Stimulated activated CD8-positive, alpha-beta memory T cell treated with anti-CD3 and anti-CD28 coated beads, Interleukin-7, amount 100 ng/mL, for 48 hours (primary cell): ENCODE measurements at regions not wholly inside any gene's neighbourhood (a gene's known extent, or its start where the extent isn't known, plus 50 kb on each side); places are given as distances from the start of the nearest gene placed in this dataset.

Experiments used
- DNase-seq, 2 donors: peaks; one replicate each; pipeline ENCODE4 v3.0.0-alpha.2; 2020; ENCODE audit warnings: low read depth in 1 of 2; ENCODE audit errors: extremely low read depth in 1 of 2

DNA sequence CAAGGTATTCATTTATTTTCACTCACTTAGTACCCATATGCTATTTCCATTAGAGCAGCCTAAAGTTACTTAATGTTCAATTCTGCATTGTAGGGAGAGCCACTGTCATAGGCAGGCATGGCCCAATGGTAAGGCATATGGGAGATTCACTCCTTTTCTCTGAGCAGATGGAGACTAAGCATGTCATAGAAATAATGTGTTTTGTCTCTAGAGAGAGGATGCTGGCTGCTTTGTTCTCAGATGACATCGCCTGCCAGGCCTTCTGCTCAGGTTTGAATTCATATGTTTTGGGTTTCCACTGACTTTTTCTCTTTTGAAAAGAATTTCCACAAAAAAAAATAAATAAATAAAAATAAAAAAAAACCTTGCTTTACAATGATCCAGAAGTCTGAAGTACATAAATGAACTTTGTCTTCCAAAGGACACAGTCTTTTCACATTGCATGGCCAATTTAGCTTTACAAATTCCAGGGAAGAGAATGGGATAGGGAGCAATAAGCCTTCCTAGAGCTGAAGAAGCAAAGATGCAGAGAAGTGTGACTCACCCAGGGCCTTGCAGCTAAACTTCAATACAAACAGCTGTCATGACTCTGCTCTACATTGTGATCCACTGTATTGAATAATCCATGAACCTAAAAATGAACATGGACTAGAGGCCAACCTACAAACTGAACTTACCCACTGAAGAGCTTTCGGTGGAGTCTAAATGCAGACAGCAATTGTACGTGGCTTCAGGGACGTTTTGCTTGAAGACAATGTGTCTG lies 422.5 kb downstream of the CMPK2 start:
- no peak for DNase-seq

DNA sequence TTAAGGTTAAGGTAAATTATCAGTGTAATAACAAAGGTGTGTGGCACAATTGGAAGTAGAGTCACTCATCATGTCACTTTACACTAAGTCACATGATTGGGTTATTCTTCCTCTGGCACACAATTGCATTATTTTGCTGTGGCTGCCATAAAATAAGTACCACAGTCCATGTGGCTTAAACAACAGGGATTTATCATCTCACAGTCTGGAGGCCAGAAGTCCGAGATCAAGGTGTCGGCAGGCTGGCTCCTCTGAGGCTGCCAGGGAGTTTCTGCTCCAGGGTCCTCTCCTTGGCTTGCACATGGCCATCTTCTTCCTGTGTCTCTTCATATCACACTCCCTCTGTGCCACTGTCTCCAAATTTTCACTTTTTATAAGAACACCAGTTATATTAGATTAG lies 421.2 kb downstream of the CMPK2 start:
- no peak for DNase-seq

DNA sequence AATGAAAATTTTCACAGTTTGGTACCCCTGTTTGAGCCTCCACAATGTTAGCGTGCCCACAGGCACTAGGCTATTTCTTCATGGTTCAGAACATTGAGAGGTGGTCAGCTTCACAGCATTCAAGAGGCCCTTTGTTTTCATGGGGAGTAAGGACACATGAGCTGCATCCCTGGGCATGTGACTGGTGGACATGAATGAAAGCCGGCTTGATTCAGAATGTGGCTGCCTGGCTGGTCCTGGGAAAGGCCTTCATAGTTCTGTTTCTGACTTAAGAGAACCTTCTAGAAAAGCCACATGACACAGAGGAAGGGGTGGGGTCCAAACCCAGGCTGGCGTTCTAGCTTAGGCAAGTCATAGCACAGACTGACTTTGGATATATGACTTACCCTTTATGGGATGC lies 420.6 kb downstream of the CMPK2 start:
- DNase-seq = no peak

DNA sequence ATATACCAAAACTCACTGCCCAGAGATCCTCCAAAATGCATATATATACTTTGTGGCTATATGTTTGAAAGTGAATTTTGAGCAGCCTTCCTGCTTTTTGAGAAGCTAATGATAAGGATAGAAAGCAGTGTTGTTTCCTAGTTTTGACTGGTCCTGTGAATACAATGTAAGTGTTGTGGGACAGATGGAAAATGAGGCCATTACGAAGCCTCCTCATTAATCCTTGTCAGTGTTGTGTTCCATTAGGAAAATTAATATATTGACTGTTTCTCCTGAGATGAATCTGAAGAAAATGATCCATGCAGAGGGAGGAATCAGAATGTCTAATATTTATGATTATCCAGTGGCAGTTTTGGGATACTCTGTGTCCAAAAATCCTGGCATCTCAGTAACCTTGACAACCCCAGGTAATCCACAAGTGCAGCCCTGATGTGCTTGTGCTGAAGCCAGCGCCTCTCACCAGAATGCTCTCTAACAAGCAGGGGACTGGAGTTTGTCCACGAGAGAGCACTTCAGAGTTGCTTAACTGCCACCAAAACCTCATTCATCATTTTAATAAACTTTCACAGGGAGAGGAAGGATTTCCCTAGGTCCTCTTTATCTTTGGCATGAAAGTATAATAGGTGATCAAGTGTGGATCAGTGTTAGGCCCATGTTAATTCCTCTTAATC lies 418.6 kb downstream of the CMPK2 start:
- DNase-seq = no peak

DNA sequence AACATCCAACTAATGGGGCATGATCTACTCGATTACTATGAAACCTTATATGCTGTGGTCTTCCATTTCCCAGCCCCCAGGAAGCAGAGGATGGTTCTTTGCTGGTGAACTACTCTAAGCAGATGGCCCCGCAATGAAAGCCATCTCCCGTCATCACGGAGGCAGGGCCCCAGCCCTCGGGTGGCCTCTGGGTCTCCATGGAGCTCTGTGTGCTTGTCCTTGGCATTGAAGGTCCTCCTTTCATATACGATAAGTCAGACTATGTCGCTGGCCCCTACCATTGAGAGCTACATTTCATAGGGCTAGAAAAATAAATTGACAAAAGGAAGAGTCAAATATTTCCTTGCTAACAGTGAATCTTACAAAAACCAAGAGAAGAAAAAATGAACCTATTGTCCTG lies 416.8 kb downstream of the CMPK2 start:
- DNase-seq = no peak

DNA sequence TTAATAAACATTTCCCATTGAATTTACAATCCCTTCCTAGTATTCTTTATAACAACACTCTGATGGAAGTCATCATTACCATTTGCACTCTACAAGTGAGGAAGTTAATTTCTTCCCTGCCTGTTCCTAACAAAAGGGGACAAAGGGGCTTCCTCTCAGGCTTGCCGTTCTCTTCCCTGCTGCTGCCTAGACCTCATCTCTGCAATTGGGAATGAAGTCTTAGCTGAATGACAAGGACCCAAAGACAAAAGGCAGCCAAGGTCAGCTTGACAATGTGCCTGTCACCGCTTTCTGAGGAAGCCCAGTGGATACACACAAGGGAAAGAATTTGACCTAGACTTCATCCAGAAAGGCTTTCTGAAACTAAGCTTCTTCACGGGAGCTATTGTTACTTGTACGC lies 416.4 kb downstream of the CMPK2 start:
- DNase-seq = no peak

DNA sequence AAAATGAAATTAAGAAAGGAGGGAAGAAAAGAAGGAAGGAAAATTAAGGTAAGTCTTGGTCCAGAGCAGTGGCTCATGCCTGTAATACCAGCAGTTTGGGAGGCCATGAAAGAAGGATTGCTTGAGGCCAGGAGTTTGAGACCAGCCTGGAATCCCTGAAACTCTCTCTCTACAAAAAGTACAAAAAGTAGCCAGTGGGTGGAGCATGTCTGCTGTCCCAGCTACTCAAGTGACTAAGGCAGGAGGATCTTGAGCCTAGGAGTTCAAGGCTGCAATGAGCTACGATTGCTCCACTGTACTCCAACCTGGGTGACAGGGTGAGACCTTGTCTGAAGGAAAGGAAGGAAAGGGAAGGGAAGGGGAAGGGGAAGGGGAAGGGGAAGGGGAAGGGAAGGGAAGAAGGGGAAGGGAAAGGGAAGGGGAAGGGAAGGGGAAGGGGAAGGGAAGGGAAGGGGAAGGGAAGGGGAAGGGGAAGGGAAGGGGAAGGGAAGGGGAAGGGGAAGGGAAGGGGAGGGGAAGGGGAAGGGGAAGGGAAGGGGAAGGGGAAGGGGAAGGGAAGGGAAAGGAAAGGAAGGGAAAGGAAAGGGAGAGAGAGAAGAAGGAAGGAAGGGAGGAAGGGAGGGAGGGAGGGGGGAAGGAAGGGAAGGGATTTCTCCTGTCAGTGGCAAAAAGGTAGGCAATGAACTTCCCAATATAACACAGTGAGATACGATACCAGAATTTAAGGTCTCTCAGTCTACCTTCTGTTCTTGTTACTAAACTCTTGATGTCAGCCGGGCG lies 412.8 kb downstream of the CMPK2 start:
- no peak for DNase-seq

DNA sequence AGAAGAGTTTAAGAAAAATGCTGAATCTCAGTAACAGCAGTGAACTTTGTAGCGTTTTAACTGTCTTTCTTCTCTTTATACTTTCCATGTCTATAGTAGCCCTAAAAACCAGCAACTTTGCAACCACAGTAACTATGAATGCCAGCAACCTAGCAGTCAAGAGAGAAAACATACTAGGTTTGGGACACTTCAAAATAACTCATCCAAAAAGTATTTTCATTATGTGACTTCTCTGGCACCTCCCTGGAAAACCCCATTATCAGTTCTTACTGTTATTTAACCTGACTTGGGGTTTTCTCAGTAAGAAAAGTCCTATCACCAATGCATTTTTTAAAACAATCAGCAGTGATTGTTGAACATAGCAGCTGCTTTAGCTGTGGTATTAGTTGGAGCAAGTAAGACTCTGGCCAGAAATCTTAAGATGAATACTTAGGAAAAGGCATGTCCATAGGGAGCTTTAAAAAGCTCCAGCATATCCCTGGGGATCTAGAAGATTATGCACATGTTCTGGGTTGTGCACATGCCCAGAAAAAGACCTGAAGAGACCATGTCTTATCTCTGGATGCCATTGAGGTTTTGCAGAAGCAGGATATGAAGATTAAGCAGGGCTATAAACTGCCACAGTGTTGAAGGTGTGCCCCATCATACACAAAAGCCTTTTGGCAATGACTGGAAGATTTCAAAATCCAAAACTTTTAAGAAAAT lies 411.3 kb downstream of the CMPK2 start:
- DNase-seq = no peak

DNA sequence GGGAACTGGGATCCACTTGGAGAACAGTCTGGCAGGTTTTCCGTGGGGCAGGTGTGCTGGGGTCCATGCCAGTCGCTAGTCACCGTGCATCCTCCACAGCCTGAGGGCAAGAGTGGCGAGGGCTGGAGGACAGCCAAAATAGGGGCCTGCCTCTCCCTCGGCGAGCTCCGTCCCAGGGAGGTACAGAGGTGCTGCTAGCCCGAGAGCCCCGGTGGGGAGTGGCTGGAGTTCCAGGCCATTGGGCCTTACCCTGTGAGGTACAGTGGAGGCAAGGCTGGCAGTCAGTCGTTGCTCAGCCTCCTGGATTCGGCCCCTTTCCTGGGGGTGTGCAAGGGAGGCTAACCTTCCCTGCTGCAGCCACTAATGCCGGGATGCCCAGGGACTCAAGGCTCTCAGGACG lies 406.6 kb downstream of the CMPK2 start:
- DNase-seq = no peak

DNA sequence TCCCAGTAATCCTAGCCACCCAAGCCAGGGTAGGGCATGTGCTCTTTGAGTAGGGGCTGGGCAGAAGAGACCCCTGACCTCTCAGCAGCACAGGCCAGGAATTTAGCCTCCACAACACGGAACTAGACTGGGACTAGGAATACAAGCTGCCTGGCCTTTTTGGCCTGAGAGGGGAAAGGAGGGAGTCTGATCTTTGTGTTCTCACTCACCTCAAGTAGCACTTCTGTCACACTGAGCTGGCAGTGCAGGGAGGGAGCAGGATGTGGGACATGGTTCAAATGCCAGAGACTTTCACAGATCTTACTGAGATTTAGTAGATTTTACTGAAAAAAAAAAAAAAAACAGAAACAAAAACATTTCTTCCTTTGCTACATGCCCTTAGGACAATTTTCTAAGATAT lies 395.2 kb downstream of the CMPK2 start:
- no peak for DNase-seq

DNA sequence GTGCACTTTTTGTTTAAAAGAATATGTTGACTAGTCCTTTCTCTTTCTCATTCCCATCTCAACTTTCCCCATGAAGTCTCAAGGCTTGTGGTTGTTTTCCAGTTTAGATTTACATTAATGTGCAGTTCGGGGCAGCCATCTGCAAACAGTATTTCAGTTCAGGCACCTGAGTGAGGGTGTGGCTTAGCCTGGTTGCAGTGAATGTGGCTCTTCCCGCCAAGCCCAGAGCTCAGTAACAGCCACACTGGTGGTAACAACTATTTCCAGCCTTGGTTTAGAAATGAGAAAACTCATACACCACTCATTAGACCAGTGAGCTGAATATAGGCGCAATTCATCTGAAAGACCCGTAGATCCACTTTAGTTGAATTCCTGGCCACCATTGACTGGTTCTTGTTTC lies 394.3 kb downstream of the CMPK2 start:
- no peak for DNase-seq

DNA sequence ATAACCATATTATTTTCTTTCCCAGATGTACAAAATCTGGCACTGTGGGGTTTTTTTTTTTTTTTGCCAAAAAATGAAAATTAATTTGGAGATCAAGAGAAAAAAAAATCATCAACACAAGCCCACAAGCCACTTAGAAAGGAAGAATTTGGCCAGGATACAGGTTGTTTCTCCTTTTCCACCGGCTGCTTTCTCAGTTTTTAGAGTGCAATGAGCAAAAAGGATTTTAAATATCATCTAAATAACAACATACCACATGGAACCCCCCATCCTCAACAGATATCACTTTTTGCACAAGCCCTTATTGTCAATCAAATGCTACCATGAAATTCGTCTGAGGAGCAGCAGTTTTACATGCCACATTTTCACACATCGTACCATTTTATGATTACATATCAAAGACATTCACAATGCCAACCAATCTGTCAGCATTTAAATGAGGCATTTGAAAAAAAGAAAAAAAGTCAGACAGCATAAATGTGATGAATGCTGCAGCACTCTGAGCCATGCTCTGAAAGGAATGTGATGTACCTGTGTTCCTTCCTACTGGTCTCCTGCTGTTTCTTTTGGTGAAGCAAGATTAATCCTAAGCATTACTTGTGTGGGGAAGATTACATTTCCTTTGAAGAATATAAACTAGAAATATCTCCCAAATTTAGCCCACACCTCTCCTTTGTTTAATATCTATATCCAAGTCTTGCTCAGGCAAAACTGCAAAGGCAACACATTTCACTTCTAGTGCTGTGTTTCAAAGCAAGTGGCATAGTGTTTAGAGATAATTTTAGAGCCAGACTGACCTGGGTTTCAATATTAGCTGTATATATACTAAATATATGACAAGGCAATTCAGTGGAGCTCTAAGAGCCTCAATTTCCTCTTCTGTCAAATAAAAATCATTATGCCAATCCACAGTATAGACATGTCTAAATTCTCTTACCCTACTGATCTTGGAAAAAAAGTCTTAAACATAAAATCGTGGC lies 391.3 kb downstream of the CMPK2 start:
- no peak for DNase-seq

DNA sequence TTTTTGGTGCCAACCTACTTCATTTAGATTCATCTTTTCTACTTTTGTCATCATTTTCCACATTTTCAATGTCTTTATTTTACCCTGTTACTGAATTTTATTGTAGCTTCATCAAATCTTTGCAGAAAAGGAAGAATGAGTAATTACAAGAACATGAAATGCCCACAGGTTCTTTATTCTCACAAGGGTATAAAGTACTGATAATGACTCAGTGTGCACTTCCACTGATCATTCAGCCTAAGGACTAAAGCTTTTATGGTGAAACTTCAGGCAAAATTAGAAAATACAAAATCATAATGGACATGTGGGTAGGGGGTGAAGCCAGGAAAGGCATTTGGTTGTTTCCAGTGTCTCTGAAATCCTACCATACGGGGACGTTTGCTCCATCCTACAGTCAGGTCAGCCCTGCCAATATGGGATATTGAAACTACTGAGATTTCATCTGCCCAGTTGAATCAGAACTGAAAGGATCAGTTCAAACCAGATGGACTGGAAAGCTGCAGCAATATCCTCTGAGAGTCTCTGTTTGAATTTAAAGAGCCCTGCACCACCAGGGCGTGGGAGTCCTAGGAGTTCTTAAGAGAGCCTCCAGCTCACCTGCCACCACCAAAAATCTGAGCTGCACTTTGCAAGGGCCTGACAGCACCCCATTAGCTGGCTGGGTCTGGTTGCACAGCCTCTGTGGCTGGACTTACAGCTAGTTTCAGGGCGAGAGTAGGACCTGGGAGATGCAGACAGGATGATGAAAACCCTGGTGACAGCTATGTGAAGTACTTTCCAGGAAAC lies 390.4 kb downstream of the CMPK2 start:
- no peak for DNase-seq

DNA sequence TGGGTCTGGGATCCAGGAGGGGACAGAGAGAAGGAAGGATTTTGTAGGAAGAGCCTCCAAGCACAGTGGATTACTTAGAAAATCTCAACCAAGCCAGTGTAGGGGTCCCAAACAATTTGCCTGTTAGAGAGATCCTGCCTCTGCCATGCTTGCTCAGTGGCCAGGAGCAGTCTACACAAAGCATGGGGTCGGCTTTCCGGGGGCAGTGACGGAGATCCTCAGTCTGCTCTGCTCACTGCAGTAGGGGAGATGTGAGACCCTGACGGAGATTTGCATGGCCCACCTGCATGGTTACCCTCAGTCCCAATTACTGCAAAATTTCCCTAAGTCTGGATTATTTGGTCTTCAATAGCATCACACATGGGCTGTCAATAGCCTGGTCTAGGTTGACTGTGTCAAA lies 385.2 kb downstream of the CMPK2 start:
- DNase-seq = no peak

DNA sequence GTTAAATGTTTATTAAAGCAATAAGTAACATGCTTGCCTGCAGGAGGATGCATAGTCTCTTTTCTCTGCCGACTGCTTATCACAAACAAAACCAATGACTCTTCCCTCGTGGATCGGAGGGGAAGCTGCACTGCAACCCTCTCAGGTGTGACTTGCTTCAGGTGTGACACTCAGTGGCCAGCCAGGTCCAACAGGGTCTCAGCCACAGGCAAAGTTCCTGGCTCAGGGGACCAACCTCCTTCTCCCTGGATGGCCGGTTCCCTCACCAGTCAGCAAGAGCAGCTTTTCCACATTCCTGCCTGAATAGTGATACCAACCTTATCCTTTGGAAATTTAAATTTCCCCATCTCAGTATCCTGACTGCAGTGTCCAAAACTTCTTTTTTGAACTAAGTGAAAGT lies 383.5 kb downstream of the CMPK2 start:
- DNase-seq = no peak

DNA sequence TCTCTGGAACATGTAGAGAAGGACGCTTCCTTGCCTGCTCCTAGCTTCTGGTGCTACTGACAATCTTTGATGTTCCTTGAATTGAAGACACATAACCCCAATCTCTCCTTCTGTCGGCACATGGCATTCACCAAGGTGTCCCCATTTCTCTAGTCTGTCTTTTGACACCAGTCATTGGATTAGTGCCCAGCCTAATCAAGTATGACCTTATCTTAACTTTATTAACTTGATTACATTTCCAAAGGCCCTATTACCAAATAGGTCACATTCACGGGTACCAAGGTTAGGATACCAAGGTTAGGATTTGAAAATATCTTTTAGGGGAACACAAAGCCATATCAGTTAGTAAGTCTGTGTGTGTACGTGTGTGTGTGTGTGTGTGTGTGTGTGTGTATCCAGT lies 377.9 kb downstream of the CMPK2 start:
- DNase-seq = no peak

DNA sequence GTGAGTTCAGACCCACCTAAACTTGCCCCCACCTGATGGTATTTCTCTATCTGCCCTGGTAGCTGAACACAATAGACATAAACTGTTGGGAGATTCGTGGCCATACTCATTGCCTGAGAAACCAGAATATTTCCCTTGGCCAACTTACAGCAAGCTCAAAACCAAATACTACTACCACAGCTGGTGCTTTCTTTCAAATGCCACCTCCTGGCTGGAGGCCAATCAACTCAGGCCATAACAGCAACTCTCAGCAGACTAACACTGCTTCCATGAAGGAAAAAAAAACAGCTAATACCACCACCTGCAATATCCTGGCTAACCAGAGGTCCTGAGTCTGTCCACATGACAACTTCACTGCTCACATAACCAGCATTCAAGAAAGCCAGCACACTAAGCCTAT lies 373.1 kb downstream of the CMPK2 start:
- DNase-seq = no peak

DNA sequence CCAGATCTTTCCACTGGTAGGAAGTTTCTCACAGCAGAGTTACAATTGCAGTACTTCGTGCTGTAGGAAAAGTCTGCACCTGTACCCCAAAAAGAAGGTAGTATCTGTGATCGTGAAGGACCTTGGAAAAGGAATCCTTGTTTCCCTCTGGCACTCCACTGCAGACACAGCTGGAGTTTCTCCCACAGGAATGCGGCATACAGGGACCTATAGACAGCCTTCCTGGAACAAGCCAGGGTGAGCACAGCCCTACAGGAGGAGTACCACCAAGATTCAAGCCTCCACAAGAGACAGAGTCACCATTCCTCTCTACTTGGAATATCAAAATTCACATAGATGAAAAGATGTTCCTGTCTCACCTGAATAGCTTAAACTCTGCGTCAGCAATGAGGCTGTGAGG lies 372.4 kb downstream of the CMPK2 start:
- no peak for DNase-seq

DNA sequence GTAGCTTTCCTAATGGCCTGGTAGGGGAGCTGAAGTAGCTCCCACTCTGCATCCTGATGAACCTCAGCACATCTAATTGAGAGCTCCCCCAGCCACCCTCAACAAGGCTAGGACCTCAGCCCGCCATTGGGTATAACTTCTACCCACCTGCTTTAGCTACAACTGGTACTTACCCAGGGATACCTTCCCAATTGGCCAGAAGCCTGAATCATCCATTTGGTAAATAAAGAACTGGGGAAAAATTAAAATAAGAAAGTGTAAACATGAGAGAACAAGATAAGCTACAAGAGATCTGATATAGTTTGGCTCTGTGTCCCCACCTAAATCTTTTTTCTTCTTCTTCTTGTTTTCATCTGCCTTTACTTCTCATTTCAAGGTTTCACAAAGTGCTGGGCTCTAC lies 372.0 kb downstream of the CMPK2 start:
- no peak for DNase-seq
